Urinary bladder (tissue), 3 donors: ENCODE measurements at regions not wholly inside any gene's neighbourhood (a gene's known extent, or its start where the extent isn't known, plus 50 kb on each side); places are given as distances from the start of the nearest gene placed in this dataset.
A peak's percentile ranks its signal among the peaks of the same experiment; 100 is the strongest.

Experiments
- DNase-seq: peaks from one replicate; pipeline ENCODE4 v3.0.0-alpha.2; 2015; ENCODE audit errors: extremely low spot score
- H3K27ac ChIP-seq: one replicate; pipeline ENCODE4 v1.5.1; 2013; ENCODE audit warnings: low read depth, mild to moderate bottlenecking, moderate library complexity
- H3K36me3 ChIP-seq: one replicate; pipeline ENCODE4 v1.6.1; 2013; ENCODE audit warnings: mild to moderate bottlenecking, moderate library complexity; ENCODE audit not compliant: insufficient read depth
- H3K4me1 ChIP-seq: one replicate; pipeline ENCODE4 v1.6.1; 2013; ENCODE audit warnings: mild to moderate bottlenecking, moderate library complexity; ENCODE audit not compliant: insufficient read depth
- H3K4me3 ChIP-seq: one replicate; pipeline ENCODE4 v1.5.1; 2013; ENCODE audit warnings: low read depth, low read length
- WGBS: extraction: QIAGEN DNeasy Blood & Tissue Kit; methylation state at CpG from one replicate; pipeline ENCODE4 v1.1.7; 2013; 5-methylcytosine and 5-hydroxymethylcytosine counted together
- donor health status: healthy with polysubstance abuse.
- donor health status: healthy.

- H3K36me3 ChIP-seq = no peaks in the 10 kb centered on the region
- 56% methylated on average over 7 of the region's 7 CpGs for WGBS
- H3K27ac ChIP-seq = no peak overlapping the region
- no peak overlapping the region for H3K4me3 ChIP-seq
- DNase-seq = no peak
- no peaks in the 10 kb centered on the region for H3K4me1 ChIP-seq
Observed at GRCh38 chr17:14866266-14866665, 398.9 kb downstream of the PMP22 start.

DNA sequence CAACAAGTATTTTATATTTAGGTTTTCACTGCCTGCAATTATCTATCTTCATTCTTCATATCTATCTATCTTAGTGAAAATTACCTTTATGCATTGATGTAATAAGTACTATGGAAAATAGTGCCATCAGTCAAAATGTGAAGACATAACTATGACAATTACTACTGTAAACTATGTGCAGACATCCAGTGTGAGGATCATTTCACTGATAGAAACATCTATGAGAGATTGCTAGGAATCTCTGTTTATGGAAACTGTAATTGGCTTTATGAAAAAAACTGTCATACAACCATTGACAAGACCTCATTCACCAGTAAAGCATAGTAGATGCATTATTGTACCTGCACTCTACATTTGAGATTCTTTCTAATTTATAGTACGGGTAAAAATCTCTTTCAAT, 401.0 kb downstream of the PMP22 start:
- DNase-seq = no peak
- Histone ChIP-seq H3K4me3 (no peak overlapping the region), H3K36me3 (no peaks in the 10 kb centered on the region), H3K27ac (no peak overlapping the region), H3K4me1 (no peaks in the 10 kb centered on the region)
- 53% methylated on average over 1 of the region's 1 CpG for WGBS

GRCh38 chr17:14859542-14859941, 405.6 kb downstream of the PMP22 start:
- H3K4me1 ChIP-seq = no peaks in the 10 kb centered on the region
- H3K27ac ChIP-seq = no peak overlapping the region
- no peaks in the 10 kb centered on the region for H3K36me3 ChIP-seq
- H3K4me3 ChIP-seq = no peak overlapping the region
- 21% methylated on average over 3 of the region's 3 CpGs for WGBS
- DNase-seq = no peak

DNA sequence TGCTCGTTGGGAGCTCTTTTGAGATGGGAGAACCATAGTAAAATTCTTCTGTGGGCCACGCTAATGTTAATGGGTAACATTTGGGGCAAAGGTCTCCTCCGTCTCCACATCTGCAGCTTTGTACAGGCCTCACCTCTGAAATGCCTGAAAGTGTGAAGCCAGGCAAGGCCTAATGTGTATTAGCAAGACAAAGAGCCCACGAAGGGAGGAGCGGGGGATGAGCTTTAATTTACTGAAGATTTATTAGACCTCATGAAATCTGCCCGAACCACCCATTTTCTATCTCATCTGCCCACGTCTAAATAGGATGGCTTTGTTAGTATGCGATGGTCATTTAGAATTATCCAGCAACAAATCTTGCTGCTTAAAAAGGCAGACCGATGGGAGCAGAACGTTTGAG, 408.9 kb downstream of the PMP22 start:
- 72% methylated on average over 10 of the region's 10 CpGs for WGBS
- no peaks in the 10 kb centered on the region for H3K4me1 ChIP-seq

DNA sequence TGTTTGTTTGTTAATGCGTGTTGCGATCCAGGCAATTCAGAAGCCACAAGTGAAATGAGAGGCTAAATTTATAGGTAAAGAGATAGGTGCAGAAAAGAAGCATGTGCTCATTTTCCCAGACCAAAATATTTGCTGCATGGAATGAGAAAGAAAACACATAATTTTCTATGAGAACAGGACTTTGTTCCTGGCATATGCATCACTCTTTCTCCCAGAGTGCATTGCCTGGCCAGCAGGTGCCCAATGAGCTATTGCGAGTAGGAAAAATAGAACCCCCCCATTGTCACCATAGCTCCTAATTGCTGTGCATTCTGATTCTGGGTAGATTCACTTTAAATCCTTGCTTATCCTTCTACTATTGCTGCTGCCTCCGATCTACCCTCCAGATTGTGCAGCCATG, 410.4 kb downstream of the PMP22 start:
- no peaks in the 10 kb centered on the region for H3K4me1 ChIP-seq
- no peak overlapping the region for H3K4me3 ChIP-seq
- 96% methylated on average over 4 of the region's 4 CpGs for WGBS
- H3K27ac ChIP-seq = no peak overlapping the region
- H3K36me3 ChIP-seq = no peaks in the 10 kb centered on the region
- no peak for DNase-seq

More for the DNA sequence above, 408.9 kb downstream of the PMP22 start:
- no peaks in the 10 kb centered on the region for H3K36me3 ChIP-seq
- H3K4me3 ChIP-seq = no peak overlapping the region
- no peak for DNase-seq
- H3K27ac ChIP-seq = no peak overlapping the region

DNA sequence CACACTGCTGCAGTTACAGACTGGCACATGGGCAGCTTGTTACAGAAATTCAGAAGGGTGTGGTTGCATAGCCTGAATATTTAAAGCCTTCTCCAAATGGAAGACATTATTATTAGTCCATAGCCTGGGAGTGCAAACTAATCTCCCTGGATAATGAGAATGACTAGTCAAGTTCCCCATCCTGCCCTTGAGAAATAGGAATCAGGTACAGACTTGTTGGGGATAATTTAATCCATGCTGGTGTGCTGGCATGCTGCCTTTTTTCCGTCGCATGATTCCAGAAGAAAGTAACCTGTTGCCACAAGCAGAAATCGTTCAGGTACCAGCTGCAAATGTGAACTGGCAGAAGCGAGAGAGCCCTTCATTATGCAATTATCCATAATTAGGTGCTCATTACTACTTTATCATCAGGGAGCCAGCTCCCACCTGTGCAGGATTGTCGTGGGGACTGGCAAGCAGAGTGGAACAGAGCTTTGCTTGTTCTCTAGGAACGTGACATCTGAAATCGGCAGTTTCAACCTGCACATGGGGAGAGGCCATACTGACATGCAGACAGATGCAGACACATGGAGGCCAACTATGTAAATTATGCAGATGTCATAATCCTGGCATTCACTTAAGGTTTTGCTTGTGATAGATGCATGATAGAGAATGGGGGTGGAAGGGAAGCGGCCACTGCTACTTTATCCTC, 419.4 kb downstream of the PMP22 start:
- WGBS = 55% methylated on average over 8 of the region's 8 CpGs

GRCh38 chr17:14843086-14843795, 421.9 kb downstream of the PMP22 start:
- H3K27ac ChIP-seq = no peak overlapping the region
- no peaks in the 10 kb centered on the region for H3K36me3 ChIP-seq
- no peaks in the 10 kb centered on the region for H3K4me1 ChIP-seq
- no peak for DNase-seq
- H3K4me3 ChIP-seq = no peak overlapping the region
- 85% methylated on average over 8 of the region's 8 CpGs for WGBS

More for the DNA sequence above, 419.4 kb downstream of the PMP22 start:
- no peak for DNase-seq
- H3K4me1 ChIP-seq = no peaks in the 10 kb centered on the region
- H3K27ac ChIP-seq = no peak overlapping the region
- H3K36me3 ChIP-seq = no peaks in the 10 kb centered on the region
- no peak overlapping the region for H3K4me3 ChIP-seq

- H3K27ac ChIP-seq = no peak overlapping the region
- 55% methylated on average over 3 of the region's 3 CpGs for WGBS
- H3K4me1 ChIP-seq = no peaks in the 10 kb centered on the region
- H3K4me3 ChIP-seq = no peak overlapping the region
- DNase-seq = no peak
- H3K36me3 ChIP-seq = no peaks in the 10 kb centered on the region
Observed at GRCh38 chr17:14840616-14841231, 424.4 kb downstream of the PMP22 start.

- Histone ChIP-seq H3K27ac (no peak overlapping the region), H3K4me1 (no peaks in the 10 kb centered on the region), H3K4me3 (no peak overlapping the region), H3K36me3 (no peaks in the 10 kb centered on the region)
- WGBS = 56% methylated on average over 1 of the region's 1 CpG
- no peak for DNase-seq
Observed at GRCh38 chr17:14838567-14838966, 426.6 kb downstream of the PMP22 start.

GRCh38 chr17:14833201-14833785, 431.8 kb downstream of the PMP22 start:
- Histone ChIP-seq H3K4me3 (no peak overlapping the region), H3K4me1 (no peaks in the 10 kb centered on the region), H3K27ac (no peak overlapping the region), H3K36me3 (no peaks in the 10 kb centered on the region)
- DNase-seq = no peak
- 37% methylated on average over 6 of the region's 6 CpGs for WGBS

GRCh38 chr17:14831491-14831890, 433.6 kb downstream of the PMP22 start:
- no peak overlapping the region for H3K4me3 ChIP-seq
- H3K4me1 ChIP-seq = no peaks in the 10 kb centered on the region
- WGBS = 26% methylated on average over 2 of the region's 2 CpGs
- no peak overlapping the region for H3K27ac ChIP-seq
- DNase-seq = no peak
- no peaks in the 10 kb centered on the region for H3K36me3 ChIP-seq

DNA sequence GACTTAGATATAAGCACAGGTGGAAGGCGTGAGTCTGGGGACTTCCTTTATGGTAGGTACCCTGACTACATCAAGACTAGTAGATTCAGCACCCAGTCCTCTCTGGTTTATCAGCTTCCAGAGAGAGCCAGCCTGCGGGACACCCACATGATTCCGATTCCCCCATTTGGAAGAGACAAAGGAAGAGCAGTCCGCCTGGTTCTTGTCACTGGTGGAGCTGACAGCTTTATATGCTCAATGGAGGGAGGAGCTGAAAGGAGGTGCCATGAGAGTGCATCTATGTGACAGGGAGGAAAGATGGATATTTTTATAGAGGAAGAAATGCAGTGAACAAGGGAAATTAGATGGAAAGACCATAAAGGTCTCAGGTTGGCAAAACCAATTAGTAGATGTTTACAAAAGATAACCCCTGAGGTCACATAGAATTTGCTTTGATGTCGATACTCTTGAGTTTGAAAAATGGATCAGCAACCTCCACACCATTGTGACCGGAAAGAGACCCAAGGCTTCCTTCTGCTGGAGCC, 437.7 kb downstream of the PMP22 start:
- no peaks in the 10 kb centered on the region for H3K4me1 ChIP-seq
- no peak overlapping the region for H3K27ac ChIP-seq
- no peak overlapping the region for H3K4me3 ChIP-seq
- peak; percentile 33 for DNase-seq
- WGBS = 35% methylated on average over 6 of the region's 6 CpGs
- H3K36me3 ChIP-seq = no peaks in the 10 kb centered on the region

GRCh38 chr17:14826358-14826757, 438.8 kb downstream of the PMP22 start:
- Histone ChIP-seq H3K4me1 (no peaks in the 10 kb centered on the region), H3K4me3 (no peak overlapping the region), H3K36me3 (no peaks in the 10 kb centered on the region), H3K27ac (no peak overlapping the region)
- no peak for DNase-seq
- WGBS = 81% methylated on average over 3 of the region's 3 CpGs
